ENCODE measurements at regions not wholly inside any gene's neighbourhood (a gene's known extent, or its start where the extent isn't known, plus 50 kb on each side); places are given as distances from the start of the nearest gene placed in this dataset.

- no peak overlapping the region for H3K4me3 Mint-ChIP-seq
- no peaks in the 10 kb centered on the region for H3K4me1 Mint-ChIP-seq
- H3K27ac Mint-ChIP-seq, result no peak overlapping the region
- no peaks in the 10 kb centered on the region for H3K36me3 Mint-ChIP-seq
- no peak for TF ChIP-seq CTCF (IDR thresholded peaks at IDR 0.05; ENCODE audit: unreplicated experiment)
- no peak for DNase-seq (ENCODE audit: low spot score in 2 of 2, unreplicated experiment in 2 of 2)
- H3K9me3 Mint-ChIP-seq, result no peaks in the 10 kb centered on the region
- peaks cover 2% of the 10 kb centered on the region for H3K27me3 Mint-ChIP-seq (ENCODE audit: low read depth)
These were observed 669.1 kb downstream of the ADCYAP1 start for GRCh38 chr18:1573732-1574131.

GRCh38 chr18:1575084-1575483 is 670.4 kb downstream of the ADCYAP1 start:
- Mint-ChIP-seq H3K36me3 (no peaks in the 10 kb centered on the region), H3K4me3 (no peak overlapping the region), H3K4me1 (no peaks in the 10 kb centered on the region), H3K9me3 (no peaks in the 10 kb centered on the region), H3K27ac (no peak overlapping the region), H3K27me3 (ENCODE audit: low read depth) (peaks cover 2% of the 10 kb centered on the region)
- no peak for DNase-seq (ENCODE audit: low spot score in 2 of 2, unreplicated experiment in 2 of 2)
- TF ChIP-seq CTCF (IDR thresholded peaks at IDR 0.05; ENCODE audit: unreplicated experiment), result no peak

GRCh38 chr18:1578505-1578904 is 673.8 kb downstream of the ADCYAP1 start:
- no peak overlapping the region for H3K27ac Mint-ChIP-seq
- peaks cover 10% of the 10 kb centered on the region for H3K27me3 Mint-ChIP-seq (ENCODE audit: low read depth)
- peaks cover 2% of the 10 kb centered on the region for H3K4me1 Mint-ChIP-seq
- no peak overlapping the region for H3K4me3 Mint-ChIP-seq
- no peaks in the 10 kb centered on the region for H3K36me3 Mint-ChIP-seq
- no peaks in the 10 kb centered on the region for H3K9me3 Mint-ChIP-seq
- TF ChIP-seq CTCF (IDR thresholded peaks at IDR 0.05; ENCODE audit: unreplicated experiment), result no peak
- no peak for DNase-seq (ENCODE audit: low spot score in 2 of 2, unreplicated experiment in 2 of 2)

- no peak for DNase-seq (ENCODE audit: low spot score in 2 of 2, unreplicated experiment in 2 of 2)
- peaks cover 2% of the 10 kb centered on the region for H3K4me1 Mint-ChIP-seq
- H3K36me3 Mint-ChIP-seq, result no peaks in the 10 kb centered on the region
- TF ChIP-seq CTCF (IDR thresholded peaks at IDR 0.05; ENCODE audit: unreplicated experiment), result no peak
- no peak overlapping the region for H3K27ac Mint-ChIP-seq
- no peaks in the 10 kb centered on the region for H3K9me3 Mint-ChIP-seq
- no peak overlapping the region for H3K4me3 Mint-ChIP-seq
- peaks cover 29% of the 10 kb centered on the region for H3K27me3 Mint-ChIP-seq (ENCODE audit: low read depth)
These were observed 676.9 kb downstream of the ADCYAP1 start for GRCh38 chr18:1581581-1581980.

- Mint-ChIP-seq H3K4me1 (no peaks in the 10 kb centered on the region), H3K36me3 (no peaks in the 10 kb centered on the region), H3K27ac (no peak overlapping the region), H3K9me3 (no peaks in the 10 kb centered on the region), H3K27me3 (ENCODE audit: low read depth) (peaks cover 31% of the 10 kb centered on the region), H3K4me3 (no peak overlapping the region)
- no peak for DNase-seq (ENCODE audit: low spot score in 2 of 2, unreplicated experiment in 2 of 2)
- peak; percentile 71 for TF ChIP-seq CTCF (IDR thresholded peaks at IDR 0.05; ENCODE audit: unreplicated experiment)
These were observed 681.3 kb downstream of the ADCYAP1 start for GRCh38 chr18:1585881-1586488.

GRCh38 chr18:1593091-1593490 is 688.4 kb downstream of the ADCYAP1 start:
- H3K4me3 Mint-ChIP-seq, result no peak overlapping the region
- H3K4me1 Mint-ChIP-seq, result no peaks in the 10 kb centered on the region
- no peaks in the 10 kb centered on the region for H3K9me3 Mint-ChIP-seq
- H3K27me3 Mint-ChIP-seq (ENCODE audit: low read depth), result peaks cover 4% of the 10 kb centered on the region
- no peaks in the 10 kb centered on the region for H3K36me3 Mint-ChIP-seq
- DNase-seq (ENCODE audit: low spot score in 2 of 2, unreplicated experiment in 2 of 2), result no peak
- H3K27ac Mint-ChIP-seq, result no peak overlapping the region
- no peak for TF ChIP-seq CTCF (IDR thresholded peaks at IDR 0.05; ENCODE audit: unreplicated experiment)

Data from mesothelial cell of epicardium (in vitro differentiated cells).